EL (cell line): ENCODE measurements at regions not wholly inside any gene's neighbourhood (a gene's known extent, or its start where the extent isn't known, plus 50 kb on each side); places are given as distances from the start of the nearest gene placed in this dataset.
A peak's percentile ranks its signal among the peaks of the same experiment; 100 is the strongest.

Experiments
- DNase-seq: peaks from one replicate; pipeline ENCODE4 v3.0.0-alpha.2; 2016

- DNase-seq = no peak
Measured at GRCh38 chr4:123288309-123289025, 108.1 kb upstream of the SPRY1 start.

GRCh38 chr4:123291329-123291728 lies 105.3 kb upstream of the SPRY1 start:
- DNase-seq = no peak

- no peak for DNase-seq
Measured at GRCh38 chr4:123297836-123298235, 98.8 kb upstream of the SPRY1 start.

GRCh38 chr4:123298261-123298660 lies 98.3 kb upstream of the SPRY1 start:
- peak; percentile 17 for DNase-seq

GRCh38 chr4:123298801-123299200 lies 97.8 kb upstream of the SPRY1 start:
- DNase-seq = peak; percentile 38

GRCh38 chr4:123299212-123299691 lies 97.3 kb upstream of the SPRY1 start:
- DNase-seq = peak; percentile 48

GRCh38 chr4:123300222-123301039 lies 96.2 kb upstream of the SPRY1 start:
- DNase-seq = no peak

- DNase-seq = no peak
Measured at GRCh38 chr4:123301923-123302322, 94.7 kb upstream of the SPRY1 start.

- no peak for DNase-seq
Measured at GRCh38 chr4:123304151-123304964, 92.2 kb upstream of the SPRY1 start.

GRCh38 chr4:123305736-123306135 lies 90.9 kb upstream of the SPRY1 start:
- no peak for DNase-seq

GRCh38 chr4:123306769-123307168 lies 89.8 kb upstream of the SPRY1 start:
- no peak for DNase-seq

GRCh38 chr4:123308667-123309066 lies 87.9 kb upstream of the SPRY1 start:
- no peak for DNase-seq

GRCh38 chr4:123312116-123312515 lies 84.5 kb upstream of the SPRY1 start:
- no peak for DNase-seq

- no peak for DNase-seq
Measured at GRCh38 chr4:123312951-123313592, 83.5 kb upstream of the SPRY1 start.

GRCh38 chr4:123315617-123316016 lies 81.0 kb upstream of the SPRY1 start:
- DNase-seq = no peak

GRCh38 chr4:123317211-123317610 lies 79.4 kb upstream of the SPRY1 start:
- DNase-seq = peak; percentile 46

GRCh38 chr4:123319639-123320038 lies 77.0 kb upstream of the SPRY1 start:
- no peak for DNase-seq

- no peak for DNase-seq
Measured at GRCh38 chr4:123323998-123324397, 72.6 kb upstream of the SPRY1 start.

- no peak for DNase-seq
Measured at GRCh38 chr4:123325241-123325681, 71.3 kb upstream of the SPRY1 start.

- DNase-seq = no peak
Measured at GRCh38 chr4:123327346-123327745, 69.2 kb upstream of the SPRY1 start.

GRCh38 chr4:123327846-123328429 lies 68.7 kb upstream of the SPRY1 start:
- DNase-seq = no peak

- no peak for DNase-seq
Measured at GRCh38 chr4:123338715-123339114, 57.9 kb upstream of the SPRY1 start.
